K562 (cell line): ENCODE measurements at regions not wholly inside any gene's neighbourhood (a gene's known extent, or its start where the extent isn't known, plus 50 kb on each side); places are given as distances from the start of the nearest gene placed in this dataset.

ENCODE experiments used
- BCL6 ChIP-seq: fragments of 250-450 bp; sonication (Bioruptor Pico); IDR thresholded peaks from 2 replicates; pipeline ENCODE4 v1.4.0; 2020
- CBX3 ChIP-seq, 2 experiments: IDR thresholded peaks; 1 replicate in 1 of 2; 2 replicates in 1 of 2; pipeline ENCODE4 v1.6.1; 2012; ENCODE audit warnings: inconsistent platforms in 2 of 2, low read length in 2 of 2, borderline replicate concordance in 1 of 2, control low read depth in 1 of 2
- CTCF ChIP-seq, 3 experiments: IDR thresholded peaks in 2 of 3; conservative IDR thresholded peaks in 1 of 3; 2 replicates each; pipeline ENCODE4 v1.5.1; 2011 to 2012; ENCODE audit warnings: low read length in 3 of 3, mild to moderate bottlenecking in 3 of 3, control low read depth in 2 of 3, improper control_type of control experiment in 1 of 3, inconsistent platforms in 1 of 3, low read depth in 1 of 3, mixed read lengths in 1 of 3, moderate library complexity in 1 of 3; ENCODE audit not compliant: insufficient read depth in 2 of 3
- ZKSCAN1 ChIP-seq: fragments of 150-350 bp; IDR thresholded peaks from 2 replicates; pipeline ENCODE4 v1.6.1; 2016; ENCODE audit warnings: low read depth, low read length
- ZNF165 ChIP-seq: fragments of 250-450 bp; sonication (Bioruptor Pico); IDR thresholded peaks from 2 replicates; pipeline ENCODE4 v1.4.0; 2020; ENCODE audit warnings: borderline replicate concordance
- ZNF449 ChIP-seq: fragments of 250-450 bp; sonication (Bioruptor Pico); IDR thresholded peaks from 2 replicates; pipeline ENCODE4 v1.8.0; 2022; ENCODE audit warnings: moderate library complexity, mild to moderate bottlenecking, inconsistent platforms

GRCh38 chr19:31554360-31554759 lies 205.1 kb upstream of the TSHZ3 start:
- TF ChIP-seq ZNF449 (CRISPR knock-in tag) (no peak), ZNF165 (CRISPR knock-in tag) (no peak), ZKSCAN1 (no peak), CBX3 (IDR thresholded peaks at IDR 0.05; ENCODE audit: borderline replicate concordance in 1 of 2, low read length in 2 of 2) (no peak), CTCF (IDR thresholded peaks at IDR 0.05 in 2 of 3, conservative IDR thresholded peaks at IDR 0.05 in 1 of 3; ENCODE audit: insufficient read depth in 2 of 3, low read depth in 1 of 3, low read length in 3 of 3) (no peak), BCL6 (CRISPR knock-in tag) (no peak)
